Activated CD8-positive, alpha-beta memory T cell treated with anti-CD3 and anti-CD28 coated beads for 24 hours (primary cell): ENCODE measurements at regions not wholly inside any gene's neighbourhood (a gene's known extent, or its start where the extent isn't known, plus 50 kb on each side); places are given as distances from the start of the nearest gene placed in this dataset.

ENCODE experiments used
- DNase-seq: peaks from one replicate; pipeline ENCODE4 v3.0.0-alpha.2; 2020

DNA sequence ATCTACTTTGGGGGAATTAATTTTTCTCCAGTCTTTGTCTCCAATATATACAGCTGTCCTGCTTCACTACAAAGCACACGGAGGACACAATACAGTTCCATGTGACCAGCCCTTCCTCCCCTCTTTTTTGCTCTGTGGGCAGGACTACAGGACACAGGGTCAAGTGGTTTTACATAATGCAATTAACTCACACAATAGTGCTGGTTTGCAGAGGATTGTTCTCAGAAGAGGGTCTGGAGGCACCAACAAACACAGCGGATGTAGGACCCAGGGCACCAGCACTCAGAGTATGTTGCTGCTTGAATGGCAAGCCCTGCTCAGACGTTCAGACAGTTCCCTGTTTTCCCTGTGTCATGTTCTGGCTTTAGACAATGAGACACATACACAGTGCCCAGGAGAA lies 52.0 kb upstream of the NPTX2 start:
- no peak for DNase-seq

DNA sequence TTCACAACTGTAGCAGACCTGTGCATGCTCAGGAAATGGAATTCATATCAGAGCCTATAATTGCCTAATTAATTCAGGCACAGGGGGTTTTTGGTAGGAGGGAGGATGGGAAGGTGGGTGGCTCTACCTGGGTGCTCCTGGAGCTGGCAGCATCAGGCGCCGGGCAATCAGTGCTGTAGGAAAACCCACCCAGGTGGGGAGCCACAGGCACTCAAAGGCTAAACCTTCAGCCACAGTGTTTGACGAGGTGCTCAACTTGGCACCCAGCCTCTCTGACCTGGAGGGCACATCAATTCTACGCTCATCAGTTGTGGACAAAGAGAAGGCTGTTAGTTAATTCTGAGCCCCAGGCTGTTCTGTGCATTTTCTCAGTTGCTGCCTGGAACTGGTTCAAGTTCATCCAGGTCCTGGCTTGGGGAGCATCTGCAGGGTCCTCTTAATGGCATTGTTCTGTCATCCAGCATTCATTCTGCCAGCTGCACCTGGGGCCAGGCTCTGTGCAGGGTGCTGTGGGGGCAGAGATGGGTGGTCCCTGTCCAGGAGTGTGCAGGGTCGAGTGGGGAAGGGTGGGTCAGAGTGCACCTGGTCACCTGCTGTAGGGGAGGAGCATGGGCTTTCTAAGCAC lies 54.1 kb upstream of the NPTX2 start:
- DNase-seq: no peak

DNA sequence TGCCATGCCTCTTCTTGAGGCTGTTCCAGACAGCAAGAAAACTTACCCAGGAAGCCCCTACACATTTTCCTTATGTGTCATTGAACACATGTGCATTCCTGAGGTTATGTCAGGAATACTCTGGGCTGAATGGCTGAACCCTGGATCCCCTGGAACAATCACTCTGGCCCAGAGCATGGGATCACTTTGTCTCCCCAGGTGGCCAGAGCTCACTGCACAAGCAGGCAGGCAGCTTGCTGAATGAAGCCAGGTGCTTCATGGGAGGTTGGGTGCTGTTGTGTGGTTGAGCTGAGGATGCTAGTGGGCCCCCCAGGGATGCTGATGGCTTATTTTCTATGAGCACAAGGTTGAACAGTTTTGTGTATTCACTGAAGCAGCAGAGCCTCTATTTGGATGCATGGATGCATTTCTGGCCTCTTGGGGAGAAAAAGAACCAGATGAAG lies 54.7 kb upstream of the NPTX2 start:
- DNase-seq: no peak

DNA sequence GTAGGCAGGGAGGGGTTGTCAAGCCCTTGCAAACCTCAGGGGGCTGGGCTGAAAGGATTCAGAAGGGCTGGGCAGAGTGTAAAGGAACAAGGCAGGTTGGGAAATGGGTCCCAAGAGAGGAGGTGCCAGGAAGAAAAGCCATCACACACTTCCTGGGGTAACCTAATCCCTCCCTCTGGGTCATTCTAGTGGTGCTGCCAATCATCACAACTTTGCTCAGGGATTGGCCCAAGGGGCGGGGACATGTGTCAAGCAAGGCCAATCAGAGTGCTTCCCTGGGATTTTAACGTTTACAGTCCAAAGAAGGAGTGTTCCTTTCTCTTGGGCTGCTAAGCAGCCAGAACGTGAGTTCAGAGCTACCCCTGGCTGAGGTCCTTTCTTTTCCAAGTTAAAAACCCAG lies 57.1 kb upstream of the NPTX2 start:
- no peak for DNase-seq

DNA sequence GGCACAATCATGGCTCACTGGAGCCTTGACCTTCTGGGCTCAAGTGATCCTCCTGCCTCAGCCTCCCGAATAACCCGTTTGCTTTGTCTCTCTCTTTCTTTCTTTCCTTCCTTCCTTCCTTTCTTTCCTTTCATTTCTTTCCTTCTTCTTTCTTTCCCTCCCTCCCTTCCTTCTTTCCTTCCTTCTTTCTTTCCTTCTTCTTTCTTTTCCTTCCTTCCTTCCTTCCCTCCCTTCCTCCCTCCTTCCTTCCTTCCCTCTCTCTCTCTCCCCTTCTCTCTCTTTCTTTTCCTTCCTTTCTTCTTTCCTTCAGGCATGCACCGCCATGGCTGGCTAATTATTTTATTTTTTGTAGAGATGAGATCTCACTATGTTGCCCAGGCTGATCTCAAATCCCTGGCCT lies 57.9 kb upstream of the NPTX2 start:
- DNase-seq: no peak

DNA sequence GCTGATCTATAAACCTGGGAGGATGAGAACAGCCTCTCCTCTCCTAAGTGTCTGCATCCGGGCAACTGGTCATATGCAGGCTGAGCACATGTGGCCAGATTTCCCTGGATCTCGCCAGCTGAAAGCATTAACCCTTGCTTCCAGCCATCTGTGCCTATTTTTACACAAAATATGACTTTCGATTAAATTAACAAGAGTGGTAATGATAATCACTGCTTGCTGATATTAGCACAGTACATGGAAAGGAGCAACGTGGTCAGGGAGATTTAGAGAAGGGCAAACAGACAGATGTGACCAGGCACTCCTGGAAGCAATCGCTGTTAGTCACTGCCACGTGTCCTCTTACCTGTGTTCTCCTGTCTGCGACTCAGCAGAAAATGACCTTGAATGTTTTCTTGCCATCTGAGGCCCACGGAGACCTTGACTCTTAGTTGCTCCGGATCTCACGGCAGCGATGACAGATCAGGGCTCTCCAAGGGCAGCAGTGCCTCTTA lies 59.5 kb upstream of the NPTX2 start:
- no peak for DNase-seq

DNA sequence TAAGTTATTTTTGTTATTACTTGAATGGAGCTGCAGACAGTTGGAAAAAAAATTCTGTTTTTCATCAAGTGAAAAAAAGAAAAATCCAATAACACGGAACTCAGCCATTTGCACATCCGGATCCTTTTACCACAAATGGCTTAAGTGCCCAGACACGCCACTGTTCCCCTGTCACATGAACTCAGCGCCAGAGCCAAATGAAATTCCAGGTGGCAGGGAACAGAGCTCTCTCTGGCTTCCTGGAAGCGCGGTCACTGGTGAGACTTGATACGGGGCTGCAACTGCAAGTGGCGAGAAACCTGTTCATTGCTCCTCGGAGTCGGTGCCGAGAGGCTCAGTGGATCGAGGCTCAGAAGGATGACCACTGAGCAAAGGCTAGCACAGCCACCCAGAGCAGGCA lies 60.8 kb upstream of the NPTX2 start:
- DNase-seq: no peak

DNA sequence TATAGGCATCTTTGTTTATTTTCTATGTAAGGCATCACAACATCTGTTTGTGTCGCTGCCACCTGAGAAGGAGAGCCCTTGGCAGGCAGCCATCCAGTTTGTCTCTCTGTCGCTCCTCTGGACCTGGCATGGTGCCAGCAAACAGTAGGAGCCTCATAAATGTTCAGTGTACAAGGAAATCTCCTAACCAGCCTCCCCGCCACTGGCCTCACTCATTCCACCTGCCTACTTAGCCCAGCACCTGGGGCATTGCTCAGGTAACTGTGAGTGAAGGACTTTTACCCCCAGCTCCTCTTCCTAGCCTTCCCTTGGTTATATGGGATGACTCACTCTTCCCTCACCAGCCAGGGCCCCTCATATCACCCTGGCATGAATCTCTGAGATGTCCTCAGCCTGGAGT lies 61.7 kb upstream of the NPTX2 start:
- no peak for DNase-seq

DNA sequence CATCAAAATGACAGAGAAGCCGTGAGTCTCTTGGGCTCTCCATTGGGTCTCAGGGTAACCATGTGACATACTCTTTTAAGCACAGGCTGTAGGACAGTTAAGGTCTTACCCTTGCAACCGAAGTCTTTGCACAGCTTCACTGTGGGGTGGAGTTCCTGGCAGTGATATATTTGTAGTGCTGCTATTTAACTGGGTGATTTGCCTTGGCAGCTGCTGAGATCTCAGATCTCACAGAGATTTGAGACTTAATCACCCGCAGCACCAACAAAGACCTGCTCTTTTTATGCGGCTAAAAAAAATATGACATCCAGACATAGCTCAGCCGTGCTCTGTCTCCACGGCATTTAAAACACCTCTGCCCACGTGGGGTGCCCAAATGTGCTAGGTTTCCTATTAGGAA lies 63.4 kb upstream of the NPTX2 start:
- DNase-seq: no peak

DNA sequence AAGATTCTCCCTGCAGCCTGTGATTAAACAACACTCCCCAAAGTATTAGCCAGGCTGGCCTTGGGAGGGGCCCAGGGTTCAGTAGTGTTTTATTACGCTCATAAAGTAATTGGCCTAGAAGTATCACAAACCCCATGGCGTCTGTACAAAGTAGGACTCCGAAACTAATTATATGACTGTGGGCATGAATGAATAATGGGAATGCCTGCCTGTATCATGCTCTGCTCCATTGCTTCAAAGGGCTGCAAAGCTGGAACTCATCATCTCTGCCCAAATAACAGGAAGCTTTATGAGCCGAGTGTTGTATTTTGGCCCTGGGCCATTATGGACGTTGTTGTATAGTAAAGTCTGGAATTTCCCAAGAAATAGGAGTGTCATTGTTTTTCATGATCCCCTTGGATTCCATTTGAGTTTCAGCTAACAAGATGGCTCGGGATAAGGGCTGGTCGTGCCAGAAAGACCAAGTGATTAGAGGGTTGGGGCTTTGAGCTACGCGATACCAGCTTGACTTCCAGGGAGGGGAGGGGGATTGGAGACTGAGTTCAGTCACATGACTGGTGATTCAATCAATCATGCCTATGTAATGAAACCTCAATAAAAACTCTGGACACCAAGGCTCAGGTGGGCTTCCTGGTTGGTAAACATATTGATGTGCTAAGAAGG lies 65.3 kb upstream of the NPTX2 start:
- DNase-seq: no peak

DNA sequence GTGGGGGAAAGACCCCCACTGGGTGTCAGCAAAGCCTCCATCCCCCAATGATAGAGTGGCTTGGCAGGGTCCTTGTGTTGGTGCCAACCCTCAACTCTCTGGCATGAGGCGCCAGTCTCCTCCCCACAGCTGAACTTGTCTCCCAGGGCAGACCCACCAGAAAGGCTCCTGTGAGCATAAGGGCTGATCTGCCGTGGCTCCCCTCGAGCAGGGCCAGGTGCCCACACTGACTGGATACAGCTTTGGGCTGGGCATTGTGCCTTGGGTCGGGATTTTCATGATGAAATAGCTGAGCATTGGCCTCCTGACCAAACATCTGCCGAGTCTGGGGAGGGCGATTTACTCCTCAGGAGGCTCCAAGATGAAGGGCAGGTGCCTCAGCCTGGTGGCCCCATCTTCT lies 68.1 kb upstream of the NPTX2 start:
- no peak for DNase-seq

DNA sequence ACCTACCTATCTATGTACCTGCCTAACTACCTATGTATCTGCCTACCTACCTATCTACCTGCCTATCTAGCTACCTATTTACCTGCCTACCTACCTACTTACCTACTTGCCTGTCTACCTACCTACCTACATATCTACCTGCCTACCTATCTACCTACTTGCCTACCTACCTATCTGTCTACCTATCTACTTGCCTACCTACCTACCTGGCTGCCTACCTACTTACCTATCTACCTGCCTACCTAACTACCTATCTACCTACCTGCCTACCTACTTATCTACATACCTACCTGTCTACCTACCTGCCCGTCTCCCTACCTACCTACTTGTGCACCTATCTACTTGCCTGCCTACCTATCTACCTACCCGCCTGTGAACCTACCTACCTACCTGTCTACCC lies 68.7 kb upstream of the NPTX2 start:
- no peak for DNase-seq

DNA sequence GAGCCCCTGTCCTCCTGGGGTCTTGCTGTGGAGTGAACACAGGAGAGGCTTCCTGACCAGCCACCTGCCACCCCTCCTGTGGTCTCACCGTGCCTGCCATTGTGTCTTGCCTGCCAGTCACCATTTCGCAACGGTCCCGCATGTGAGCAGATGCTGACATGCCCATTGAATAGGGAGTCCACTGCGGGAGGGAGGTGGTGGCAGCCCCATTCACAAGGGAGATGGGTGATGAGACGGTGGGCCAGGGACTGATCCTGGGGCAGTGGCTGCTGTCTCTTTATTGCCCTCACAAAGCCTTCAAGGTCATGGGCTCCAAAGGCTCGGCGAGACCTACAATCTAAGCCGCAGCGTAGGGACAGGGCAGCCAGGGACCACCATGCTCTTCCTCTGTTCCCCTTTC lies 76.0 kb upstream of the NPTX2 start:
- no peak for DNase-seq

DNA sequence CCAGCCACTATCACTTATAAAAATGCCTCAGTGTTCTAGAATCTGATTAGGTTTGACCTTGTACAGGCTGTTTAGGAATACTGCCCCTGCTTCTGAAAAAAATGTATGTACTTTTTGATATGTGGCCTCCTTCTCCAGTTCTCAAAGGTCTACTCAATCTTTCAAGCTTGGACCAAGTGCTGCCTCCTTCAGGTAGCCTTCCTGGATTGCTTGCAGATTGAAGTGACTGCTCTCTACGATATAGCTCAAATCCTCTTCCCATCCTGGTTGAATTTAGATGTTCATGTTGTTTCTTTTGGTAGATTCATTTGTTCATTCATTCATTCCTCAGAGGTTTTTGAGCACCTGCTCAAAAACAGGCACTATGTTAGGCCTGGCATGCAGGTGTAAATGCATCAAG lies 77.2 kb upstream of the NPTX2 start:
- no peak for DNase-seq

DNA sequence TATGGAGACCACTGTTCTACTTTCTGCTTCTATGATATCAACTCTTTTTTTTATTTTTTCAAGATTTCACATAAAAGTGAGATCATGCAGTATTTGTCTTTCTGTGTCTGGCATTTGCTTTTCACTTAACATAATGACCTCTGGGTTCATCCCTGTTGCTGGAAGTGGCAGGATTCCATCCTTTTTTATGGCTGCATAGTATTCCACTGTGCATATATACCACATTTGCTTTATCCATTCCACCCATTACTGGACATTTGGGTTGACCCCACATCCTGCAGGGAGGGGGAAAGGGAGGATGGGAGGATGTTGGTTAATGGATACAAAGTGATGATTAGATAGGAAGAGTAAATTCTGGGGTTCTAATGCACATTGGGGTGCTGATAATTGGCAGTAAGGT lies 80.3 kb upstream of the NPTX2 start:
- no peak for DNase-seq

DNA sequence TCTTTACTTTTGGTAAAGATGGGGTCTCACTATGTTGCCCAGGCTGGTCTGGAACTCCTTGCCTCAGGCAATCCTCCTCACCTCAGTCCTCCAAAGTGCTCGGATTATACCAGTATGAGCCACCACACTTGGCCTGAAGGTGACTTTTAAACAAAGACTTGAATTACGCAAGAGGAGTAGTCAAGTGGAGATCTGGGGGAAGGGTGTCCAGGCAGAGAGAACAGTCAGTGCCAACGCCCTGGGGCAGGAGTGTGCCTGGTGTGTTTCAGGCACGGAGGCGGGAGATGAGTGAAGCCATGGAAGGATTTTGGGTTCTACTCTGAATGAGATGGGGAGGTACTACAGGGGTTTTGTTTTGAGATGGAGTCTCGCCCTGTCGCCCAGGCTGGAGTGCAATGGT lies 82.6 kb upstream of the NPTX2 start:
- no peak for DNase-seq

DNA sequence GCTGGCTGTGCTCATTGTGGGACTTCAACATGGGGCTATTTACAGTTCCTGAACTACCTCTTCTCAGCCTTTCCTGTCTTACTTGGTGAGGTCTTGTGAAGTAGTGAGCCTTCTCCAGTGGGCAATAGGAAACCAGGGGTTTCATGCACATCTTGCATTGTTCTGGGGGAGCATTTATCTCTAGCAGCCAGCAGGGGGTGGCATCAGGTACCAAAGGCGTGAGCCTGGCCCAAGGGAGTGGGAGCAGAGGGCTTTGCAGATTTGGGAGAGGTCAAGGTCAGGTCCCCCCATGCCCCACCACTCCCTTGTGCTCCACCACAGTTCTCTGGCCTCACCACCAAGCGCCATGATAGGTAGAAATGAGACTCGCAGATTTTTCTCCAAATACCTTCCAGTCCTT lies 85.4 kb upstream of the NPTX2 start:
- DNase-seq: no peak

DNA sequence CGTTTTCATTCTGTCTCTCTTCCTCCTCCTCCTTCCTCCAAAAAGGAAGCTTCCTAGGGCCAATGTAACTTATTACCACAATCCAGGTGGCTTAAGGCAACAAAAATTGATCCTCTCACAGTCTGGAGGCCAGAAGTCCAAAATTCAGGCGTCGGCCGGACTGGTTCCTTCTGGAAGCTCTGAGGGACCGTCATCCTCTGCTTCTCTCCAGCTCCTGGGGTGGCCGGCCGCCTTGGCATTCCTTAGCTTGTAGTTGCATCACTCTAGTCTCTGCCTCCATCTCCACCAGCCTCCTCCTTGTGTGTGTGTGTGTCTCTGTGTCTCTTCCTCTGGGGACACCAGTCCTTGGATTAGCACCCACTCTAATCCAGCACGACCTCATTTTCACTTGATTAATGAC lies 89.0 kb upstream of the NPTX2 start:
- DNase-seq: no peak

DNA sequence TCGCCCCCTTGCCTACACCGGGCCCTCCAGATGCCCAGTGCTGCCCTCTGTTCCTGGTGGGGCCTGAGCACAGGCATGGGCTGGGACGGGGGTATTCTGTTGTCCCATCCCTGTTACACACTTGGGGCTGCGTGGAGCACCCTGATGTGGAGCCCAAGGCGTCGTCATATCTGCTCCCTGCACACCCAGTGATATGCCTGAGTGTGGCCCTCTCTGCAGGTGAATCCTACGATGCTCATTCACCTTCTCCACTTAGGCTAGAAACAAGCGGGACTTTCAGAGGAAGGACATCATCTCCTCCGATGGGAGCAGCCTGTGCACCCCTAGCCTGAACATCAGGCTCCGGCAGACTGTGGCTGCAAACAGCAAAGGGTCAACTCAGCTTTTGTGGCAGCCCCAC lies 91.0 kb upstream of the NPTX2 start:
- DNase-seq: no peak

DNA sequence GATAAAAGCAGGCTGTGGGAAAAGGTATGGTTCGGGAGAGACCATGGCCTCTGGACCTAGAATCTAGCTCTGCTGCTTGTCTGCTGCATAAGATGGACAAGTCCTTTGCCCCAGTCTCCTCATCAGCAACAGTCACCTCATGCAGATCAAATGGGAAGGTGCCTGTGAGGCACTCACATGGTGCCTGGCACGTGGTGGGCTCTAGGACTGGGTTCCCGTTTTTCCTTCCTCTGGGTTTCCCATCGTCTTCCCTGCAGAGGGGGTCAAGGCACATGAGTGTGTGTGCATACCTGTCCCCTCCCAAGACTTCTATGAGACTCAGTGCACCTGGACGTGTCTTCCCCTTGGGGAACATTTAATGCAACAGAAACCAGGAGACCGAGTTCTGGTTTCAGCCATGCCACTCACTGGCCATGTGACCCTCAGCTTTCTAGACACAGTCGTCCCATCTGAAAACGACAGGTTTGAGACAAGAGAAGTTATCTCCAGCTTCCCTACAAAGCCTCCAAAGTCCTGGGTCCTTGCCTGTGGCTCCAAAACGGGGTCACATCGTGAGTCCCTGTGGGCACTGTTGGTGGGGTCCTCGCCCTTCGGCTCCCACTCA lies 95.9 kb upstream of the NPTX2 start:
- no peak for DNase-seq

DNA sequence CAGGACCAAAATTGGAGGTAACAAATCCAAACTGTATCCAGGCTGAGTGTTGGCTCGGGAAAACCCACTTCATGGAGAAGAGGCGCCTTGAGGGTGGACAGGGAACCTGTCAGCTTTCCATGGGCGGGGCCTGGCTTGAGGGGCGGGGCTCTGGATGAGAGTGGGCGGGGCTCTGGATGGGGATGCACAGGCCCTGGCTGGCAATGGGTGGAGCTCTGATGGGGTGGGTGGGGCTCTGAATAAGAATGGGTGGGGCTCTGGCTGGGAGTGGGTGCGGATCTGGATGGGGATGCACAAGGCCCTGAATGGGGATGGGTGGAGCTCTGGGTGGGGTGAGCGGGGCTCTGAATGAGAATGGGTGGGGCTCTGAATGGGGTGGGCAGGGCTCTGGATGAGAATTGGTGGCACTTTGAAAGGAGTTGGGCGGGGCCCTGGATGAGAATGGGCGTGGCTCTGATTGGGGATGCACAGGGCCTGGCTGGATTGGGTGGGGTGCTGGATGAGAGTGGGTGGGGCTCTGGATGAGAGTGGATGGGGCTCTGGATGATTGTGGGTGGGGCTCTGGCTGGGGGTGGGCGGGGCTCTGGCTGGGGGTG lies 96.6 kb upstream of the NPTX2 start:
- no peak for DNase-seq

DNA sequence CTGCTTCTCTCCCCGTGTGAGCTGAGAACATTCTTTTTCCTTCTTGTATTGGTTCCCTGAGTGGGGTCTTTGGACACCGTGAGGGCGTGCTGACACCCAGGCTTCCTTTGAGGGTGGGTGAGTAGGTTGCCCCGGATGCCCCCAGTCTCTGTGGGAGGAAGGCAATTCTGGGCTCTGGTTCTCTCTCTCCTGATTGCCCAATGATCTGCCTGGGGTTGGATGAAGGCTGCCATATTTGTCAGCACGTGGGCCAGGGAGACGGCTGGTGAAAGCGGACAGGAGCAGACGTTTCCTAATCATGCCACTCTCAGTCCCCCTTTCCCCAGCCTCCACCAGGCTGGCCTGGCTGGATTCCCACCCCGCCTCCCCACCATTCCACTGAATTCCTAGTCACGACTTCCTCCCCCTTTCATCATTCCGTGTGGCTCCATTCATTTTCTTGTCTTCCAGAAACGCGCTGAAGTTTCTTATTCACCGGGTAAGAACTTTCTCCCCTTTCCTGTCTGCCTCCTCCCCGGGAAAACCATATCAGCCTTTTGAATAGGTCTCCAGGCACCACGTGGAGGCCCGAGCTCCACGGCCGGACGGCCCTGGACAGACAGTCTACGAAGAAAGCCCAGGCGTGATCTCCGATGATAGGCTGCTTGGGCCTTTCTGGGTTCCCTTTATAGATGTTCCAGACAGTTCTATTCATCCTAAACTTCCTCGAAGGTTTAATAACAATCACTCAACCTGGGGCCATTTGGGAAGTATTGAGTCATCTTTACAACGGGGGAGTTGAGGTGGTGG lies 98.7 kb upstream of the NPTX2 start:
- no peak for DNase-seq

DNA sequence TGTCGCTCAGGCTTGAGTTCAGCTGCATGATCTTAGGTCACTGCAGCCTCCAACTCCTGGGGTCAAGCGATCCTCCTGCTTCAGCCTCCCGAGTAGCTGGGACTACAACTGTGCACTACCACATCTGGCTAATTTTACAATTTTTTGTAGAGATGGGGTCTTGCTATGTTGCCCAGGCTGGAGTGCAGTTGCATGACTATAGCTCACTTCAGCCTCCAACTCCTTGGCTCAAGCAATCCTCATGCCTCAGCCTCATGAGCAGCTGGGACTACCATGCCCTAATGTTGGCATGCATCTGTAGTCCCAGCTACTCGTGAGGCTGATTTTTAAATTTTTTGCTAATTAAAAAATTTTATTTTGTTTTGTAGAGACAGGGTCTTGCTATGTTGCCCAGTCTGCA lies 101.9 kb upstream of the NPTX2 start:
- no peak for DNase-seq
